H9 (cell line): ENCODE measurements at regions not wholly inside any gene's neighbourhood (a gene's known extent, or its start where the extent isn't known, plus 50 kb on each side); places are given as distances from the start of the nearest gene placed in this dataset.

Source experiments
- DNase-seq: peaks from one replicate; pipeline ENCODE4 v3.0.0-alpha.2; 2017
- H2AFZ ChIP-seq: one replicate; pipeline ENCODE4 v1.6.1; 2013; ENCODE audit warnings: mild to moderate bottlenecking, low read length, control low read depth, moderate library complexity
- H2AK5ac ChIP-seq: 2 replicates; pipeline ENCODE4 v1.6.1; 2013; ENCODE audit warnings: low read length, control low read depth, mixed read lengths; ENCODE audit not compliant: insufficient read length
- H2BK120ac ChIP-seq: one replicate; pipeline ENCODE4 v1.6.1; 2013; ENCODE audit warnings: low read depth, mild to moderate bottlenecking, low read length, control low read depth, inconsistent platforms; ENCODE audit not compliant: poor library complexity, severe bottlenecking
- H2BK12ac ChIP-seq: 2 replicates; pipeline ENCODE4 v1.6.1; 2013; ENCODE audit warnings: low read length, control low read depth, mixed read lengths, low read depth; ENCODE audit not compliant: insufficient read length
- H2BK15ac ChIP-seq: 2 replicates; pipeline ENCODE4 v1.6.1; 2013; ENCODE audit warnings: low read depth, low read length, control low read depth
- H2BK20ac ChIP-seq: one replicate; pipeline ENCODE4 v1.6.1; 2013; ENCODE audit warnings: low read depth, mild to moderate bottlenecking, low read length, control low read depth, inconsistent platforms; ENCODE audit not compliant: poor library complexity, severe bottlenecking
- H2BK5ac ChIP-seq: 2 replicates; pipeline ENCODE4 v1.6.1; 2013; ENCODE audit warnings: low read length, control low read depth, mixed read lengths; ENCODE audit not compliant: insufficient read length
- H3K14ac ChIP-seq: 2 replicates; pipeline ENCODE4 v1.6.1; 2013; ENCODE audit warnings: low read length, control low read depth; ENCODE audit not compliant: insufficient read depth
- H3K18ac ChIP-seq: 2 replicates; pipeline ENCODE4 v1.6.1; 2013; ENCODE audit warnings: low read depth, mild to moderate bottlenecking, mixed read lengths, low read length, control low read depth; ENCODE audit not compliant: insufficient read length
- H3K23ac ChIP-seq: 2 replicates; pipeline ENCODE4 v1.6.1; 2013; ENCODE audit warnings: low read length, control low read depth, mixed read lengths, low read depth; ENCODE audit not compliant: insufficient read length
- H3K23me2 ChIP-seq: 2 replicates; pipeline ENCODE4 v1.6.1; 2013; ENCODE audit warnings: low read depth, mild to moderate bottlenecking, mixed read lengths, low read length, control low read depth; ENCODE audit not compliant: insufficient read length, poor library complexity, severe bottlenecking
- H3K27ac ChIP-seq: 2 replicates; pipeline ENCODE4 v1.5.1; 2013; ENCODE audit warnings: low read length, control low read depth, mixed read lengths, low read depth; ENCODE audit not compliant: insufficient read length
- H3K27me3 ChIP-seq: 2 replicates; pipeline ENCODE4 v1.6.1; 2013; ENCODE audit warnings: low read length, control low read depth, inconsistent platforms; ENCODE audit not compliant: insufficient read depth
- H3K4ac ChIP-seq: 2 replicates; pipeline ENCODE4 v1.6.1; 2013; ENCODE audit warnings: low read depth, mild to moderate bottlenecking, control low read depth, inconsistent platforms, low read length, moderate library complexity
- H3K4me1 ChIP-seq: 2 replicates; pipeline ENCODE4 v1.6.1; 2013; ENCODE audit warnings: low read length, control low read depth, inconsistent platforms; ENCODE audit not compliant: insufficient read depth
- H3K4me2 ChIP-seq: 2 replicates; pipeline ENCODE4 v1.6.1; 2013; ENCODE audit warnings: low read length, control low read depth, mixed read lengths; ENCODE audit not compliant: insufficient read length, insufficient read depth
- H3K56ac ChIP-seq: 2 replicates; pipeline ENCODE4 v1.6.1; 2013; ENCODE audit warnings: low read depth, mild to moderate bottlenecking, mixed read lengths, low read length, control low read depth; ENCODE audit not compliant: insufficient read length
- H3K79me1 ChIP-seq: 2 replicates; pipeline ENCODE4 v1.6.1; 2013; ENCODE audit warnings: low read depth, mild to moderate bottlenecking, moderate library complexity, low read length, control low read depth, inconsistent platforms; ENCODE audit not compliant: insufficient read depth, poor library complexity, severe bottlenecking
- H3K79me2 ChIP-seq: 2 replicates; pipeline ENCODE4 v1.6.1; 2013; ENCODE audit warnings: low read length, control low read depth, inconsistent platforms; ENCODE audit not compliant: insufficient read depth
- H3K9ac ChIP-seq: 2 replicates; pipeline ENCODE4 v1.6.1; 2013; ENCODE audit warnings: low read length, control low read depth, mixed read lengths; ENCODE audit not compliant: insufficient read length; ENCODE audit errors: extremely low read depth
- H3K9me3 ChIP-seq: one replicate; pipeline ENCODE4 v1.6.1; 2013; ENCODE audit warnings: low read depth, low read length, inconsistent platforms; ENCODE audit not compliant: control insufficient read depth
- H3T11ph ChIP-seq: one replicate; pipeline ENCODE4 v1.6.1; 2013; ENCODE audit warnings: mild to moderate bottlenecking, low read length, control low read depth, inconsistent platforms
- H4K20me1 ChIP-seq: one replicate; pipeline ENCODE4 v1.6.1; 2013; ENCODE audit not compliant: control insufficient read depth, insufficient read length, insufficient read depth
- H4K5ac ChIP-seq: 2 replicates; pipeline ENCODE4 v1.6.1; 2013; ENCODE audit warnings: low read depth, mild to moderate bottlenecking, mixed read lengths, low read length, control low read depth; ENCODE audit not compliant: insufficient read length
- H4K8ac ChIP-seq: replicated peaks from 2 replicates; pipeline ENCODE4 v1.6.1; 2013; ENCODE audit warnings: low read length, control low read depth, mixed read lengths, low read depth; ENCODE audit not compliant: insufficient read length
- H4K91ac ChIP-seq: 2 replicates; pipeline ENCODE4 v1.6.1; 2013; ENCODE audit warnings: low read depth, mild to moderate bottlenecking, moderate library complexity, mixed read lengths, low read length, control low read depth; ENCODE audit not compliant: insufficient read length
- H3K27ac Mint-ChIP-seq, 3 experiments: 2 replicates in 2 of 3; 3 replicates in 1 of 3; pipeline ENCODE4 v1.8.0; 2020 to 2021; ENCODE audit warnings: mixed read lengths in 3 of 3, mild to moderate bottlenecking in 1 of 3, moderate library complexity in 1 of 3
- H3K27me3 Mint-ChIP-seq: 2 replicates; pipeline ENCODE4 v1.8.0; 2021; ENCODE audit warnings: low read depth, mild to moderate bottlenecking, moderate library complexity, mixed read lengths
- H3K36me3 Mint-ChIP-seq, 3 experiments: 2 replicates in 2 of 3; 3 replicates in 1 of 3; pipeline ENCODE4 v1.8.0; 2020 to 2021; ENCODE audit warnings: low read depth in 3 of 3, mixed read lengths in 3 of 3; ENCODE audit not compliant: insufficient read depth in 1 of 3
- H3K4me1 Mint-ChIP-seq, 2 experiments: 2 replicates each; pipeline ENCODE4 v1.8.0; 2020; ENCODE audit warnings: mixed read lengths in 2 of 2
- H3K4me3 Mint-ChIP-seq, 2 experiments: 2 replicates in 1 of 2; 3 replicates in 1 of 2; pipeline ENCODE4 v1.8.0; 2020 to 2021; ENCODE audit warnings: mild to moderate bottlenecking in 2 of 2, mixed read lengths in 2 of 2, moderate library complexity in 1 of 2
- H3K9me3 Mint-ChIP-seq, 2 experiments: 2 replicates in 1 of 2; 3 replicates in 1 of 2; pipeline ENCODE4 v1.8.0; 2020; ENCODE audit warnings: mild to moderate bottlenecking in 2 of 2, mixed read lengths in 2 of 2, moderate library complexity in 1 of 2
- CTCF ChIP-seq: fragments of 200-600 bp; sonication (generic); conservative IDR thresholded peaks from 3 replicates; pipeline ENCODE4 v1.8.0; 2021; ENCODE audit warnings: antibody characterized with exemption, mild to moderate bottlenecking
- WGBS: extraction: QIAGEN DNeasy Blood & Tissue Kit; methylation state at CpG from one replicate; pipeline ENCODE4 v1.1.7; 2013; ENCODE audit warnings: missing lambda C conversion rate, low lambda C conversion rate, mixed read lengths; ENCODE audit not compliant: insufficient read length; ENCODE audit errors: extremely low coverage; 5-methylcytosine and 5-hydroxymethylcytosine counted together

GRCh38 chr6:47970826-47971225 lies 140.2 kb downstream of the PTCHD4 start:
- H3K79me2 ChIP-seq, result no peaks in the 10 kb centered on the region
- Mint-ChIP-seq H3K4me1 (peaks cover 3 to 5% of the 10 kb centered on the region in 2 experiments; a peak in 1 of 4 replicates), H3K36me3 (no peaks in the 10 kb centered on the region), H3K4me3 (no peak overlapping the region), H3K27ac (no peak overlapping the region), H3K9me3 (no peaks in the 10 kb centered on the region), H3K27me3 (no peaks in the 10 kb centered on the region; the same call in 1 of the 2 replicates)
- no peaks in the 10 kb centered on the region for H3K9me3 ChIP-seq
- no peak overlapping the region for H3K4me2 ChIP-seq
- no peak overlapping the region for H3K18ac ChIP-seq
- H3K23ac ChIP-seq, result no peak overlapping the region
- no peak overlapping the region for H3K27ac ChIP-seq
- no peak overlapping the region for H3K9ac ChIP-seq
- no peak overlapping the region for H4K5ac ChIP-seq
- no peaks in the 10 kb centered on the region for H4K20me1 ChIP-seq
- H3K14ac ChIP-seq, result no peak overlapping the region
- WGBS, result no CpG with 5 or more reads among the region's 3 CpGs
- H3T11ph ChIP-seq, result no peak overlapping the region
- H3K23me2 ChIP-seq, result no peaks in the 10 kb centered on the region
- no peak overlapping the region for H4K91ac ChIP-seq
- no peak for DNase-seq
- H2BK5ac ChIP-seq, result no peak overlapping the region
- H2BK15ac ChIP-seq, result no peak overlapping the region
- no peak overlapping the region for H2BK120ac ChIP-seq
- H3K27me3 ChIP-seq, result no peaks in the 10 kb centered on the region
- H2AFZ ChIP-seq, result no peak overlapping the region
- no peak overlapping the region for H2BK20ac ChIP-seq
- H3K4ac ChIP-seq, result no peak overlapping the region
- H3K4me1 ChIP-seq, result no peaks in the 10 kb centered on the region
- H3K56ac ChIP-seq, result no peak overlapping the region
- TF ChIP-seq CTCF, result no peak
- no peak overlapping the region for H2BK12ac ChIP-seq
- no peaks in the 10 kb centered on the region for H3K79me1 ChIP-seq
- no peak overlapping the region for H2AK5ac ChIP-seq
- no peak overlapping the region for H4K8ac ChIP-seq
